ENCODE measurements at regions not wholly inside any gene's neighbourhood (a gene's known extent, or its start where the extent isn't known, plus 50 kb on each side); places are given as distances from the start of the nearest gene placed in this dataset.
A peak's percentile ranks its signal among the peaks of the same experiment; 100 is the strongest.
"Not testable (repeated sequence)": the region's sequence is repeated elsewhere in the genome, so short reads cannot be mapped to it uniquely, and the experiment has no call there.

DNA sequence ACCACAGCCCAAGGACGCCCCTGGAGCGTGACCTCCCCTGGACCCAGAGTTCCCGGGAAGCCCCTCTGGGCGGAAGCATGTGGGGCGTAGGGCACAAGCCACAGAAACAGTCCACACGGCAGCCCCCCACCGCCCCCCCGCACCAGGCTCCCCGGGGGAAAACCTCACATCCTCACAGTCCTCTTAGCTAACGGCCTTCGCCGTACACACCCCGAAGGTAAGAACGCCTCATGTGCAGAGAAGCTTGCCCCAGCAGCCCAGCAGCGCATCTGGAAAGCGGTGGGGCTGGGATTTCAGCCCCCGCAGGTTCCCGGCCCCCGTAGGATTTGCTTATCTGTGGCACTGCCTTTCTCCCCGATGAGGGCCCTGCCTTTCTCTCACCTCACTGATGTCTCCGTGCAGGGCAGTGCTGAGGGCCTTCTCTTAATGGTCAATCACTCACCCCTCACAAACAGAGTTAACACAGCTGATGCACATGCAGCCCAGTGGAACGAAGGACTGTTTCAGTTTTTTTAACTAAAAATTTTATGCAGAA, 309.2 kb downstream of the BRD1 start:
- DNase-seq = no peak

DNA sequence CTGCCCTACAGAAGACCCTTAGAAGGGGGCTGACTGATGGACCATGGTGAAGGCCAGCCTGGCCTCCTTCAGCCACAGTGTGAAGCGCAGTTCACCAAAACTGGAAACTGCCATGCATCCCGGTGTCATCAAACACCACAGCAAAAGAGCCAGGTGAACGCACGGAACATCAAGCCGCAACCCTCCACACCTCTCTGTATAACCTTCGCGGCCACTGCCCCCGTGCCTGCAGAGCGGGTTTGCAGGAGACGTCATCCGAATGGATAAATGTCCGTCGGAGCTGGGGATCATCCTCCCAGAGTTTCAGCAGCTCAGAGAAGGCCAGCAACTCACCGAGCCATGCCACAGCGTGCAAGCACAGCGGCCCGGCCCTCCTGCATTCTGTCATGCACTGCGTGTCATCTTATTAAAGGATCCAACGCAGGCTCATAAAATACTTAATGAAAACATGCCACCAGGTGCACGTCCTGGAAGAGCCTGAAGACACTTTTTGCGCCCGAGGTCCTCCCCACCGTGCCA, 309.9 kb downstream of the BRD1 start:
- no peak for DNase-seq

GRCh38 chr22:49517211-49517610, 310.5 kb downstream of the BRD1 start:
- no peak for DNase-seq

- no peak for DNase-seq
These were observed 312.2 kb downstream of the BRD1 start for GRCh38 chr22:49515475-49515874.

DNA sequence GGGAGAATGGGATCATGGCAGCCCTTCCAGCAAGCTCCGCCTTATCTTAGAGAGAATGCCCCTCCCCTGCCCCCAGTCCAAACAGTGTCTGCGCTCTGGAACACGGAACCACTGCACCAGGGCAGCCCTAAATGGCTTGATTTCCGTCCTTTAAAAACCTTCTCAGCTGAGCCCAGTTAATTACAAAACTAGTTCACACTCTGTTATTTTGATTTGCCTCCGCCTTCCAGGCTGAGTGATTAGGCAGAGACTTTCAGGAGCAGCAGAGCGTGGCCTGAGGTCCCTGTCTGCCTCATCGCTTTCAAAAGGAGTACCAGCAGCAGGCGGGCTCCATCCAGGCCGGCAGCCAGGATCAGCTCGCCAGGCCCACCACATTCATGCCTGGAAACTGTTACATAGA, 313.0 kb downstream of the BRD1 start:
- DNase-seq = no peak

DNA sequence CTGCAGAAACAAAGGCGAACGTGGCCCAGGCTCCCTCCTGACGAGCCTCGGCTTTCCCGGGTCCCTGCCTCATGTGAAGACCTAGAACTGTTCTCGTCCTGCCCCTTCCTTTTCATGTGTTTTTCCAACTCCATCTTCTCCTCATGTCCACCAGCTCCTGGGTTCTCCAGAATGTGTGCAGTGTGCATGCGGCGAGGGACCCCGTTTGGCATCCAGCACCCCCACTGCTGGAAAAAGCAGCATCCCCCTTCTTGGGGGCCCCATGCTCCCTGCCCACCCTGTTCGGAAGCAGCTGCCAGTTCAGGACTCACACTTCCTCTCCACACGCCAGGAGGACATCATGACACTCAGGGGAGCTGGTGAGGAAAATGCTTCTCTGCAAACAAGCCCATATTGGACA, 313.5 kb downstream of the BRD1 start:
- no peak for DNase-seq

DNA sequence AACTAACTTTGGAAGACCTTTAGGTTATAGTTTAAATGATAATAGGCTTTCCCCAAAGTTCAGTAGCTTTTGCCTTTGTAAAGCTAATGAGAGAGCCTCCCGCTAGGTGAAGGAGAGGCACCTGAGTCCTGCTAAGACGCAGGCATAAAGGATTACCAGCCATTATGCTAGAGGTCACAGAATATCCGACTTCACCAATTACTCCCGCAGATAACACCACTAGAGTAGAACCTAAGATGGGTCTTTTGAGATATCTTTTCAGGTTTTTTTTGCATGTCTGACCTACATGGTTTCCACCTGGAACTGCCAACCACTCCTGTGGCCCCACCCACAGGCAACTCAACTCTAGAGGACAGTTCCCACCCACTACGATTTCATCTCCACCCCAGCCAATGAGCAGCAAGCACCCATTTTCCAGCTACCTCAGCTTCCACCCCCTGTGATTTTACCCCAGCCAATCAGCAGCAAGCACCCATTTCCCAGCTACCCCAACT, 314.3 kb downstream of the BRD1 start:
- DNase-seq = no peak

GRCh38 chr22:49512487-49513165, 315.0 kb downstream of the BRD1 start:
- DNase-seq = peak; percentile 8

GRCh38 chr22:49511393-49512189, 316.1 kb downstream of the BRD1 start:
- DNase-seq = not testable (repeated sequence)

DNA sequence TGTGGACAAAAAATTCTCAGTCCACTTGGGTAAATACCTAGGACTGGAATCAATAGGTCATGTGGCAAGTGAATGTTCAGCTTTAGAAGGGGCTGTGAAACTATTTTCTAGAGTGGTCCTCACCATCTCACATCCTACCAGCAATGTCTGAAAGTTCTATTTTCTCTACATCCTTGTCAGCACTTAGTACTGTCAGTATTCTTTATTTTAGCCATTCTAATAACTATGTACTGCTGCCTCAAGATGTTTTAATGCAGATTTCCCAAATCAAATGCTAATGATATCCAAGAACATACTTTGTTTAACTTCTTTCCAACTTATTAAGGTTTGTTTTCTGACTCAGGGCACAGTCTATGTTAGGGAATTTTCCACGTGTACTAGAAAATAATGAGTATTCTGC, 317.0 kb downstream of the BRD1 start:
- no peak for DNase-seq

DNA sequence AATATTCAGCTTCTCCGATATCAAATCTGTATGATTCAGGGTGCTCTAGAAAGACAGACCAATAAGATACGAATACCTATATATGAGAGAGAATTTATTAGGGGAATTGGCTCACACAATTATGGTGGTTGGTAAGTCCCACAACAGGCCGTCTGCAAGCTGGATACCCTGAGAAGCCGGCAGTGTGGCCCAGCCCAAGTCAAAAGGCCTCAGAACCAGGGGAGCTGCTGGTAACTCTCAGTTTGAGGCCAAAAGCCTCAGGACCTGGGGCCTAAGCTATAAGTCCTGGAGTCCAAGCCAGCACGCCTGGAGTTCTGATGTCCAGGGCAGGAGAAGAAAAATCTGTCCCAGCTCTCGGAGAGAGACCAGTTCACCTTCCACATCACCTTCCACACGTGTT, 318.7 kb downstream of the BRD1 start:
- no peak for DNase-seq

DNA sequence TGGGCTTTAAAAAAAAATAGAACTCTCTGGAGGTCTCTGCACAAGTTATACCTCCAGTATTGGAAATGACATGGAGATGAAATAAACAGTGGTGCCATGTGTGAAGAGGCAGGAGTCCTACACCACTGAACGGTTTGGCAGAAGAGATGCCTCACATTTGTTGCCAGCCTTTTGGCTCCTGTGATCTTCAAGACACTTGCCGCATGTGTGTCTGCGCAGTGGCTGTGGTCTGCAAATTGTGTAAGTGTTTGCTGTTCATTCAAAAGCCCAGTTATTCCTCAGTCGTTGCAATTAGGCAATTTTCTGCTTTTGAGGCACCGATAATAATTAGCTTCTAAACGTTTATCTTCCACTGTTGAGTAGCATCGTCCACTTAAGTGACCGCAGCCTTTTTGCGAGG, 319.1 kb downstream of the BRD1 start:
- no peak for DNase-seq

- DNase-seq = no peak
These were observed 319.9 kb downstream of the BRD1 start for GRCh38 chr22:49507607-49508292.

DNA sequence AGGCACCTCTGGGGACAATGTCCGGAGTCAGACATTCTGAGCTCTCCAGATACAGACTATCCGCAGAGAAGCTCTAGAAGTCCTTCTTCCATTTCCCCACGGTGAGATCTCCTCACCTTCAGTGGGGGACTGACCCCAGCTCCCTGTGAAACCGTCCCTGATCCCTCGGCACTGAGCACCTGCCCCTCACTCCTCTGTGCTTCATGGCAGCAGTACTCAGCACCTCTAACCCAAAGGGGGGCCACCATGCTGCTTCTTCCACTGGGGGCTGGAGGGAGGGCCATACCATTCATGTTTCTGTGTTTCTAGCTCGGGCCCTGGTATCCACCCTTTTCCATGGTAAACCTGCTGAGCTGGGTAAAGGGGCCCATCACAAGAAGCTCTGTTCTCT, 321.7 kb downstream of the BRD1 start:
- no peak for DNase-seq

- DNase-seq = no peak
These were observed 322.2 kb downstream of the BRD1 start for GRCh38 chr22:49505337-49506009.

DNA sequence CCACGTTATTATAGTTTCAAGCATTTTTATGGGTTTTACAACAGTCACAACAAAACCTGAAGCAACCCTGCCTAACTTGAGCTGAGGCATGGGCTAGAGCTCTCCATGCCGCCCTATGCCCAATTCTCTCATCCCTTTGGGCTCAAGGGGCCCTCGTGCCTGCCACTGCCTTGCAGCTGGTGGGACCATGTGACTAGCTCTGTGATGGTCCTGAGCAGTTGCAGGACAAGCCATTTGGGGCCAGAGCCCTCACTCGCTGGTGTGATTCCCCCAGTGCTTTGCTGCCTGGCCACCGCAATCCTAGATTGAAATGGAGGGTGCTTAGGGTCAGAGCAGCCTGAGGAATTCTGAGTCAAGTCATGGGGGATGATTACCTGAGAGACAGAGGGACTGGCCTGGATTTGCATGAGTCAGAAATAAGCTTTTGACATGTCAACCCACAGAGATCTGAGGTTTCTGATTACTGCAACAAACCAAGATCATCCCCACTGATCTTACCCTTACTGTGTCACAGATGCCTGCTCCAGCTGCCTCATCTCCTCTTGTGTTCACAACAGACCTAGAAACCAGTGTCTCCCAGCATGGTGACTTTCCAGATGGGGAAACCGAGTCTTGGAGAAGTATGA, 323.7 kb downstream of the BRD1 start:
- no peak for DNase-seq

- no peak for DNase-seq
These were observed 324.4 kb downstream of the BRD1 start for GRCh38 chr22:49503321-49503720.

GRCh38 chr22:49502126-49502826, 325.4 kb downstream of the BRD1 start:
- no peak for DNase-seq

DNA sequence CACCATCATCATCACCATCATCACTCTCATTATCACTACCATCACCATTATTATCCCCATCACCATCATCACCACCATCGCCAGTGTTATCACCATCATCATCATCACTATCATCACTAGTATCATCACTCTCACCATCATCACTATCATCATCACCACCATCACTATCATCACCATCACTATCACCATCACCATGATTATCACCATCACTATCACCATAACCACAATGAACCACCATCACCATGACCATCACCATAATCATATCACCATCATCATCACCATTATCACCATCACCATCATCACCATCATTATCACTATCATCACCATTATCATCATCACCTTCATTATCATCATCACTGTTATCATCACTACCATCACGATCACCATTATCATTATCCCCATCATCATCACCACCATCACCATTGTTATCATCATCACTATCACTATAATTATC, 326.7 kb downstream of the BRD1 start:
- no peak for DNase-seq

DNA sequence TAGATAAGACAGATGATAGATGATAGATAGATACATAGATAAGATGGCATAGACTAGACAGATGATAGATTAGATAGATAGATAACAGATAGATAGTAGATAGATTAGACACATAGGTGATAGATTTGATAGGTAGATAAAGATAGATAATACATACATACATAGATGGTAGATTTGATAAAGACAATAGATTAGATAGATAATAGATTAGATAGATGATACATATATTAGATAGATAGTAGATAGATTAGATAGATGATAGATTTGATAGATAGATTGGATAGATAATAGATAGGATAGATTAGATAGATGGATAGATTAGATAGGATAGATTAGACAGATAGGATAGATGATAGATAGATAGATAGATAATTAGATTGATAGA, 327.6 kb downstream of the BRD1 start:
- no peak for DNase-seq

DNA sequence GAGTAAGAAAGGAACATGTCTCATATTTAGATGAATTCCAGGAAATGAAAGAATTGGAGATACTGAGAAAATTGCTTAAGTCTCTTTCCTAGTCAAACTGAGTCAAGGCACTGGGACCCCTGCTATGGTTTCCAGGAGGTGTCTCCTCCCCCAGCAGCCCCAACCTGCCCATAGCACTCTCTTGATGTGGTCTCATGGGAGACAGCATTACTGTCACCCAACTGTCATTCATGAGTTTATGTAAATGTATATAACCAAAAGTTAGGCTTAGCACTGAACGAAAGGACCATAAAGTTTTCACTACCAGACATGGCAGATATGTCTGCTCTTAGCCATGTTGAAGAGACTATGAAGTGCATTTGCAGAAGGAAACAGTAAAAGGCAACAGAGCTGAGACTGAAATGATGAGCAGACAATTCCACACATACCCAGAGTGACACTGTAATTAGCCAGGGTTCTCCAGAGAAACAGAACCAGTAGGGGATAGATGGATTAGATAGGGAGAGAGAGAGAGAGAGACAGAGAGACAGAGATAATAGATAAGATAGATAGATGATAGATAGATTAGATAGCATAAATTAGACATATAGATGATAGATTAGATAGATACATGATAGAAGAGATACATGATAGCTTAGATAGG, 328.1 kb downstream of the BRD1 start:
- DNase-seq = no peak

All from NCI-H1048 (cell line).